ENCODE measurements at regions not wholly inside any gene's neighbourhood (a gene's known extent, or its start where the extent isn't known, plus 50 kb on each side); places are given as distances from the start of the nearest gene placed in this dataset.

GRCh38 chr2:225994748-225995405, 595.4 kb downstream of the NYAP2 start:
- Histone ChIP-seq H3K4me3 (ENCODE audit: low read length) (no peak overlapping the region), H3K36me3 (ENCODE audit: control insufficient read depth, insufficient read depth, low read length, severe bottlenecking) (no peaks in the 10 kb centered on the region), H3K9ac (ENCODE audit: low read length) (no peak overlapping the region), H3K4me1 (ENCODE audit: control insufficient read depth, insufficient read depth, low read length) (peaks cover 11% of the 10 kb centered on the region), H3K9me3 (ENCODE audit: control insufficient read depth, low read length) (no peaks in the 10 kb centered on the region), H3K27me3 (replicated peaks; ENCODE audit: control insufficient read depth, insufficient read depth, low read length) (no peaks in the 10 kb centered on the region)
- no peak for DNase-seq (ENCODE audit: low read depth)

GRCh38 chr2:225993430-225993829, 593.9 kb downstream of the NYAP2 start:
- H3K4me3 ChIP-seq (ENCODE audit: low read length): no peak overlapping the region
- H3K9me3 ChIP-seq (ENCODE audit: control insufficient read depth, low read length): no peaks in the 10 kb centered on the region
- no peak for DNase-seq (ENCODE audit: low read depth)
- no peak overlapping the region for H3K9ac ChIP-seq (ENCODE audit: low read length)
- no peaks in the 10 kb centered on the region for H3K27me3 ChIP-seq (replicated peaks; ENCODE audit: control insufficient read depth, insufficient read depth, low read length)
- peaks cover 11% of the 10 kb centered on the region for H3K4me1 ChIP-seq (ENCODE audit: control insufficient read depth, insufficient read depth, low read length)
- H3K36me3 ChIP-seq (ENCODE audit: control insufficient read depth, insufficient read depth, low read length, severe bottlenecking): no peaks in the 10 kb centered on the region

GRCh38 chr2:225989809-225990208, 590.3 kb downstream of the NYAP2 start:
- no peak overlapping the region for H3K4me3 ChIP-seq (ENCODE audit: low read length)
- H3K36me3 ChIP-seq (ENCODE audit: control insufficient read depth, insufficient read depth, low read length, severe bottlenecking): no peaks in the 10 kb centered on the region
- H3K27me3 ChIP-seq (replicated peaks; ENCODE audit: control insufficient read depth, insufficient read depth, low read length): no peaks in the 10 kb centered on the region
- DNase-seq (ENCODE audit: low read depth): no peak
- H3K9me3 ChIP-seq (ENCODE audit: control insufficient read depth, low read length): no peaks in the 10 kb centered on the region
- H3K9ac ChIP-seq (ENCODE audit: low read length): no peak overlapping the region
- H3K4me1 ChIP-seq (ENCODE audit: control insufficient read depth, insufficient read depth, low read length): no peaks in the 10 kb centered on the region

GRCh38 chr2:225980372-225980771, 580.9 kb downstream of the NYAP2 start:
- H3K9ac ChIP-seq (ENCODE audit: low read length): no peak overlapping the region
- no peak overlapping the region for H3K4me3 ChIP-seq (ENCODE audit: low read length)
- H3K9me3 ChIP-seq (ENCODE audit: control insufficient read depth, low read length): peaks cover 4% of the 10 kb centered on the region
- DNase-seq (ENCODE audit: low read depth): no peak
- no peaks in the 10 kb centered on the region for H3K27me3 ChIP-seq (replicated peaks; ENCODE audit: control insufficient read depth, insufficient read depth, low read length)
- no peaks in the 10 kb centered on the region for H3K4me1 ChIP-seq (ENCODE audit: control insufficient read depth, insufficient read depth, low read length)
- H3K36me3 ChIP-seq (ENCODE audit: control insufficient read depth, insufficient read depth, low read length, severe bottlenecking): no peaks in the 10 kb centered on the region

DNA sequence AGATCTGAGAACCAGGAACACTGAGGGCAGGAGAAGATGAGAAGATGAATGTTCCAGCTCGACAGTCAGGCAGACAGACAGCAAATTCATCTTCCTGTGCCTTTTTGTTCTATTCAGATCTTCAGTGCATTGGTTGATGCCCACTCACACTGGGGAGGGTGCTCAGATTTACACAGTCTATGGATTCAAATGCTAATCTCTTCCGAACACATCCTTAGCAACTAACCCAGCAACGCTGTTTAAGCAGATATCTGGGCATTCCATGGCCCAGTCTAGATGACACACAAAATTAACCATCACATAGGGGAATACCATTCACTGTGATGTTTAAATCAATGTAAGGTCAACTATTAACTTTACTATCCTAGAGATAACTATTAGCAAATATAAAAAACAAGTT, 571.9 kb downstream of the NYAP2 start:
- Histone ChIP-seq H3K4me1 (ENCODE audit: control insufficient read depth, insufficient read depth, low read length) (no peaks in the 10 kb centered on the region), H3K4me3 (ENCODE audit: low read length) (no peak overlapping the region), H3K9ac (ENCODE audit: low read length) (no peak overlapping the region), H3K27me3 (replicated peaks; ENCODE audit: control insufficient read depth, insufficient read depth, low read length) (no peaks in the 10 kb centered on the region), H3K36me3 (ENCODE audit: control insufficient read depth, insufficient read depth, low read length, severe bottlenecking) (no peaks in the 10 kb centered on the region), H3K9me3 (ENCODE audit: control insufficient read depth, low read length) (peaks cover 7% of the 10 kb centered on the region)
- DNase-seq (ENCODE audit: low read depth): no peak

- H3K4me3 ChIP-seq (ENCODE audit: low read length): no peak overlapping the region
- H3K9ac ChIP-seq (ENCODE audit: low read length): no peak overlapping the region
- H3K9me3 ChIP-seq (ENCODE audit: control insufficient read depth, low read length): peaks cover 22% of the 10 kb centered on the region
- H3K4me1 ChIP-seq (ENCODE audit: control insufficient read depth, insufficient read depth, low read length): no peaks in the 10 kb centered on the region
- no peaks in the 10 kb centered on the region for H3K36me3 ChIP-seq (ENCODE audit: control insufficient read depth, insufficient read depth, low read length, severe bottlenecking)
- H3K27me3 ChIP-seq (replicated peaks; ENCODE audit: control insufficient read depth, insufficient read depth, low read length): no peaks in the 10 kb centered on the region
- no peak for DNase-seq (ENCODE audit: low read depth)
Measured at GRCh38 chr2:225948903-225949302, 549.4 kb downstream of the NYAP2 start.

GRCh38 chr2:225938991-225939390, 539.5 kb downstream of the NYAP2 start:
- Histone ChIP-seq H3K9ac (ENCODE audit: low read length) (no peak overlapping the region), H3K36me3 (ENCODE audit: control insufficient read depth, insufficient read depth, low read length, severe bottlenecking) (no peaks in the 10 kb centered on the region), H3K9me3 (ENCODE audit: control insufficient read depth, low read length) (peaks cover 4% of the 10 kb centered on the region), H3K4me3 (ENCODE audit: low read length) (no peak overlapping the region), H3K27me3 (replicated peaks; ENCODE audit: control insufficient read depth, insufficient read depth, low read length) (no peaks in the 10 kb centered on the region), H3K4me1 (ENCODE audit: control insufficient read depth, insufficient read depth, low read length) (no peaks in the 10 kb centered on the region)
- DNase-seq (ENCODE audit: low read depth): no peak

GRCh38 chr2:225937625-225938187, 538.2 kb downstream of the NYAP2 start:
- Histone ChIP-seq H3K36me3 (ENCODE audit: control insufficient read depth, insufficient read depth, low read length, severe bottlenecking) (no peaks in the 10 kb centered on the region), H3K9me3 (ENCODE audit: control insufficient read depth, low read length) (peaks cover 4% of the 10 kb centered on the region), H3K9ac (ENCODE audit: low read length) (no peak overlapping the region), H3K27me3 (replicated peaks; ENCODE audit: control insufficient read depth, insufficient read depth, low read length) (no peaks in the 10 kb centered on the region), H3K4me1 (ENCODE audit: control insufficient read depth, insufficient read depth, low read length) (no peaks in the 10 kb centered on the region), H3K4me3 (ENCODE audit: low read length) (no peak overlapping the region)
- DNase-seq (ENCODE audit: low read depth): peak; percentile 35

GRCh38 chr2:225932811-225933413, 533.4 kb downstream of the NYAP2 start:
- peak; percentile 24 for DNase-seq (ENCODE audit: low read depth)
- Histone ChIP-seq H3K9ac (ENCODE audit: low read length) (no peak overlapping the region), H3K9me3 (ENCODE audit: control insufficient read depth, low read length) (no peaks in the 10 kb centered on the region), H3K4me1 (ENCODE audit: control insufficient read depth, insufficient read depth, low read length) (no peaks in the 10 kb centered on the region), H3K36me3 (ENCODE audit: control insufficient read depth, insufficient read depth, low read length, severe bottlenecking) (no peaks in the 10 kb centered on the region), H3K27me3 (replicated peaks; ENCODE audit: control insufficient read depth, insufficient read depth, low read length) (no peaks in the 10 kb centered on the region), H3K4me3 (ENCODE audit: low read length) (no peak overlapping the region)

DNA sequence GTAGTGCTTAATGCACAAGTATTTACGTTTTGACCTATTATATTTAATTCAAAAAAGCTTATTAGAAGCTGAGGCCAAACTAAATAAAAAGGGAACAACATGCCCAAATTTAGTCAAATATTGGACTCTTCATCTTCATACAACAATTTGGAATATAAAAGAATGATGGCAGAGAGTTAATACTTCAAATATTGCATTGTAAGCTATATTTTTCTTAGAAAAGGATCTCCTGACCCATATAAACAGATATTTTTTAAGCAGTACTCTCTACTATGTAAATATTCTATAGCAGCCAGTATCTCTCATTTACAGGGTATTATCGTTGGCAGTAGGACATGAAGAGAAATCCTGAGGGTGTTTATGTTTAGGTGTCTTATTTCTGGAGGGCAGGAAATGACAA, 531.2 kb downstream of the NYAP2 start:
- H3K27me3 ChIP-seq (replicated peaks; ENCODE audit: control insufficient read depth, insufficient read depth, low read length): no peaks in the 10 kb centered on the region
- H3K4me3 ChIP-seq (ENCODE audit: low read length): no peak overlapping the region
- no peak overlapping the region for H3K9ac ChIP-seq (ENCODE audit: low read length)
- no peaks in the 10 kb centered on the region for H3K9me3 ChIP-seq (ENCODE audit: control insufficient read depth, low read length)
- DNase-seq (ENCODE audit: low read depth): peak; percentile 44
- H3K4me1 ChIP-seq (ENCODE audit: control insufficient read depth, insufficient read depth, low read length): no peaks in the 10 kb centered on the region
- no peaks in the 10 kb centered on the region for H3K36me3 ChIP-seq (ENCODE audit: control insufficient read depth, insufficient read depth, low read length, severe bottlenecking)

GRCh38 chr2:225920621-225921220, 521.2 kb downstream of the NYAP2 start:
- Histone ChIP-seq H3K9ac (ENCODE audit: low read length) (no peak overlapping the region), H3K9me3 (ENCODE audit: control insufficient read depth, low read length) (peaks cover 3% of the 10 kb centered on the region), H3K4me3 (ENCODE audit: low read length) (no peak overlapping the region), H3K27me3 (replicated peaks; ENCODE audit: control insufficient read depth, insufficient read depth, low read length) (no peaks in the 10 kb centered on the region), H3K36me3 (ENCODE audit: control insufficient read depth, insufficient read depth, low read length, severe bottlenecking) (no peaks in the 10 kb centered on the region), H3K4me1 (ENCODE audit: control insufficient read depth, insufficient read depth, low read length) (no peaks in the 10 kb centered on the region)
- no peak for DNase-seq (ENCODE audit: low read depth)
